Astrocyte (in vitro differentiated cells and primary cell): ENCODE measurements at regions not wholly inside any gene's neighbourhood (a gene's known extent, or its start where the extent isn't known, plus 50 kb on each side); places are given as distances from the start of the nearest gene placed in this dataset.

Source experiments
- EZH2 ChIP-seq: IDR thresholded peaks from 2 replicates; pipeline ENCODE4 v1.6.1; 2012; ENCODE audit warnings: mild to moderate bottlenecking, low read length, inconsistent platforms; ENCODE audit not compliant: insufficient read depth
- TF ChIP-seq, protein P1 (sequence below): IDR thresholded peaks from 2 replicates; pipeline ENCODE4 v1.5.1; 2011; ENCODE audit warnings: low read depth, mild to moderate bottlenecking, inconsistent platforms, low read length, moderate library complexity; ENCODE audit not compliant: insufficient read depth

- TF ChIP-seq, protein P1, sequence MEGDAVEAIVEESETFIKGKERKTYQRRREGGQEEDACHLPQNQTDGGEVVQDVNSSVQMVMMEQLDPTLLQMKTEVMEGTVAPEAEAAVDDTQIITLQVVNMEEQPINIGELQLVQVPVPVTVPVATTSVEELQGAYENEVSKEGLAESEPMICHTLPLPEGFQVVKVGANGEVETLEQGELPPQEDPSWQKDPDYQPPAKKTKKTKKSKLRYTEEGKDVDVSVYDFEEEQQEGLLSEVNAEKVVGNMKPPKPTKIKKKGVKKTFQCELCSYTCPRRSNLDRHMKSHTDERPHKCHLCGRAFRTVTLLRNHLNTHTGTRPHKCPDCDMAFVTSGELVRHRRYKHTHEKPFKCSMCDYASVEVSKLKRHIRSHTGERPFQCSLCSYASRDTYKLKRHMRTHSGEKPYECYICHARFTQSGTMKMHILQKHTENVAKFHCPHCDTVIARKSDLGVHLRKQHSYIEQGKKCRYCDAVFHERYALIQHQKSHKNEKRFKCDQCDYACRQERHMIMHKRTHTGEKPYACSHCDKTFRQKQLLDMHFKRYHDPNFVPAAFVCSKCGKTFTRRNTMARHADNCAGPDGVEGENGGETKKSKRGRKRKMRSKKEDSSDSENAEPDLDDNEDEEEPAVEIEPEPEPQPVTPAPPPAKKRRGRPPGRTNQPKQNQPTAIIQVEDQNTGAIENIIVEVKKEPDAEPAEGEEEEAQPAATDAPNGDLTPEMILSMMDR, result no peak
- no peak for TF ChIP-seq EZH2
Measured at GRCh38 chr1:38418195-38419030, 371.8 kb upstream of the POU3F1 start.
